GM19351 (cell line): ENCODE measurements at regions not wholly inside any gene's neighbourhood (a gene's known extent, or its start where the extent isn't known, plus 50 kb on each side); places are given as distances from the start of the nearest gene placed in this dataset.

ENCODE experiments used
- ATAC-seq: cut with Tn5 transposase; IDR thresholded peaks from one replicate; pipeline ENCODE4 v1.9.1; 2021; ENCODE audit warnings: mild to moderate bottlenecking, moderate library complexity; ENCODE audit not compliant: unreplicated experiment

GRCh38 chr21:41596241-41596925, 88.4 kb upstream of the TMPRSS2 start:
- ATAC-seq = no peak

DNA sequence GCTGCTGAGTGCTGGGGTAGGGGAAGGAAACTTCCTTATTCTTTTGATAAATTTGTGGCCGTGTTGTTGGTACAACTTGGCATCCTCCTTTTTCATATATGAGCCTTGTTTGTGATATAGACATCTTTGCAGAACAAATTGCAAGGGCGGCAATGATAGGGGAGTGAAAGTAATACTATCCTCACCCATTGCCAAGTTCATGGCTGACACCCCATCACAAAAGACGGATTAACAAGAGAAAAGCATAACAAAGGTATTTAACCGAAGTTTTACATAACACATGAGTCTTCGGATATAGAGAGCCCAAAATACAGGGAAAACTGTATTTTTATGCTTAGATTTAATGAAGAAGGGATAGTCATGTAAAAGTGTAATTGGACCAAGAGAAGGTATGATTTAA, 86.3 kb upstream of the TMPRSS2 start:
- no peak for ATAC-seq

DNA sequence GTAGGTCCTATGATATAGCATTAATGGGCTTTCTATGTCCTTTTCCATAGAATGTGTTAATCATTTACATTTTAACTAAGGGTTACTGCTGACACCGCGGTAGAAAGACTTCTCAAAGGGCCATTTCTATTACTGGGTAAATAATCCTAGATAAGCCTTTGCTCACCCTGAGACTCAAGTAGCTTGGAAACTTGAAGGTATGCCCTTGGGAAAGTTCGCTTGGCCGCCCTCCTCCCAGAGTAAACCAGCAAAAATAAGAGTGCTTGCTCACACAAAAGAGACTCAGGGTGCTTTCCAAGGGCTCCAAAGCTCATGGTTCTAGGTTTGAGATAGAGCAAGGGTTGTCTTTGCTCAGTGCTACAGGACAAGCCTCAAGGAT, 85.8 kb upstream of the TMPRSS2 start:
- ATAC-seq = no peak

DNA sequence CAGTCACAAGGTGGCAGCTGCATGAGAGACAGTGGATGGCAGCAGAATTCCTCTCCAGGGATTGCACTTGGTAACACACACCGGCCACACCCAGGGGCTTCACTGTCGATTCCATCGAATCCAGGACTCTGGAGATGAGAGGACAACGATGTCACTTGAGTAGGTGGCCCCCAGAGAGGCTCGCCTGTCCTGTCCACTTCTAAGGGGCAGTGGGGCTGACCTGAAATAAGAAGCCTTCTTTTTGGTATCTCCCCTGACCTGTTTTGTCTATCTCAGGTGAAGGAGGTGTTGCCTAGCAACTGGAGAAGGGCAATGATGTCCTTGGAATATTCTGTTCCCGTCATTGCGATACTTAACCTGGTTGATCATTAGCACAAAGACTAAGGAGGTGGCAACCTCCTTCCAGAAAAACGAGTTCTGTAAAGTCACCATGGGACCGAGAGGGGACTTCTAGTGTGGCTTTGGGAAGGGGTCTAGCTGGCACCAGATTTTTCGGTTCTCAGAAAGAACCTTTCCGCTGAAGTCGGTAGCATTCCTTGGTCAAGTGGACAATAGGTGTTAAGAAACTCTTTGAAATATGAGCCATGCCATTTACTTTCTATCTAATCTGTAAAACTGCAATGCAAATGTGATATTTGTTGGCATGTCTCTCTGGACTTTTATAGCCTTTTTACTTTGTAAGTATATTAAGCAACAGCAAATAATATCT, 85.2 kb upstream of the TMPRSS2 start:
- ATAC-seq = no peak

- no peak for ATAC-seq
These were observed 81.7 kb upstream of the TMPRSS2 start for GRCh38 chr21:41589620-41590175.

GRCh38 chr21:41589131-41589530, 81.2 kb upstream of the TMPRSS2 start:
- ATAC-seq = no peak

GRCh38 chr21:41585199-41585994, 77.4 kb upstream of the TMPRSS2 start:
- ATAC-seq = no peak

GRCh38 chr21:41584603-41585176, 76.7 kb upstream of the TMPRSS2 start:
- ATAC-seq = no peak

GRCh38 chr21:41583274-41583790, 75.4 kb upstream of the TMPRSS2 start:
- no peak for ATAC-seq

DNA sequence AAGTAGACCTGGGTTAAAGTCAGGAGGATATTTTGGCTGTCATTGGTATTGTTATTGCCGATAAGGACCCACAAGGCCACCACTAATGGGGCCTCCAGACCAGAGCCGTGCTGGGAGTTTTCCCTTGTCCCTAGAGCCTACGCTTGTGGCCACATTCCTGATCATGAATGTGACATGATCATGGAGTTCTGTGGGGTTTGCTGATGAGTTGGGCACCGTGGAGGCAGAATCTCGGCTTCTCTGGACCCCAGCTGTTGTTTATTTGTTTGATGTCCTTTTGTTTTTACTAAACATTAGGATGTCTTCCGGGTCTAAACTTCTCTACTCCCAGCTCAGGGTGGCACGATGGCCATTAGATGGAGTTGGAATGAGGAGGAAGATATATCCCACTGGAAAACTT, 74.9 kb upstream of the TMPRSS2 start:
- no peak for ATAC-seq

GRCh38 chr21:41582298-41582840, 74.4 kb upstream of the TMPRSS2 start:
- no peak for ATAC-seq

DNA sequence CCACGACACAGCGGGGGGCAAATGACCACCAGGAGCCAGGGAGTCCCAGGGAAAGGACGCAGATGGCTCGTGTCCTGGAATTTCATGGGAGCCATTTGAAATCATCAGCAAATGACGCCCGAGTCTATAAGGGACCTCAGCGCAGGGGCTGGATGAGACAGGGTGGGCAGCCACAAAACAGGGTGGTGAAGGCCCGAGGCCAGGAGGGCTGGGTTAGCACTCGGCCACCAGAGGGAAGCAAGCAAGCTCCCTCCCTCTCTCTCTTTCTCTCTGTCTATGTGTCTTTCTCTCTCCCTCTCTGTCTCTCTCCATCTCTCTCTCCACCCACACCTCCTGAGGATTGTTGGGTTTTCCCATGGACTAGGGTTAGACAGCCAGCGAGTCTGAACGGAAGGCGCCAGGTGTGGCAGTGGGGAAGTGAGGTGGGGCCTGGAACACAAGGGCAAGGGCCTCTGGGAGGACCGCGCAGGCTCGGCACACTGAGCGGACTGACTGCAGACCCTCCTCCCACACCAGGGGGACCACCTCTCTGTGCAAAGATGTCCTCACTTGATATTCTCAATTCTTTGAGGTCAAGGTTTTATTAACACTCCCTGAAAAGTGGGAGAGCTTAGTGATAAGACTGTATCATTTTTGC, 73.8 kb upstream of the TMPRSS2 start:
- ATAC-seq = no peak

DNA sequence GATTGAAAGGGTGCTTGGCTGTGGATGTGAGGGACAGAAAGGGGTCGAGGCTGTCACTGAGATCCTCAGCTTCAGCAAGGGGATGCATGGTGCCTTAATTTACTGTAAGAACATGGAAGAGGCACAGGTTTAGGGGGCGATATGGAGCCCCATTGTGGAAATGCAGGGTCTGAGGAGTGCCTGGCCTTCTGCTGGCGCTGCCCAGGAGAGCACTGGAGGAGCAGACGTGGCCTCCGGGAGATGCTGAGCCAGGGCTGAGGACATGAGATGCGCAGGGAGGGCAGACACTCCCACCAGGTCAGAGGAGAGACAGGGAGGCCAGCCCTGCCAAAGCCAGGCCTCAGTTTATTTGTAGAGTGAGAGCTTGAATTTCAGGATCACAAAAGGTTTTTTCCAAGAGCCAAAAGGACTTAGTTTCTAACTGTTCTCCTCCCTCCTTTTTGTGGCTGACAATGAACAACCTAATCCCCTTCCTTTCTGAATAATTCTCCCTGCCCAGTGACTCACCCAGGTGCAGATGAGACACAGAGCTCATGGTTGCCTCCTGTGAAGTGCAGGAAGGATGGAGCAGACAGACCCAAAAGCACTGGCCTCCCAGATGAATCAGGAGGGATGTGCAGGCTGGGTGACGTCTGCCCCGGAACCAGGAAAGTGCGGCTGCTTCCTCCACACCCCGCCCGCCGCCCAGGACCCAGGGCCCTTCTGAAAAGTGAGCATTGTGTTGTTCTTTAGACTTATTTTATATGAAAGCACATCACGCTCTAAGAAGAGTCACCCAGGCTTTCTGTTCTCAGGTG, 73.0 kb upstream of the TMPRSS2 start:
- no peak for ATAC-seq

- ATAC-seq = no peak
These were observed 71.7 kb upstream of the TMPRSS2 start for GRCh38 chr21:41579692-41580091.

GRCh38 chr21:41578716-41579115, 70.8 kb upstream of the TMPRSS2 start:
- ATAC-seq = no peak

- ATAC-seq = no peak
These were observed 70.1 kb upstream of the TMPRSS2 start for GRCh38 chr21:41578083-41578482.

DNA sequence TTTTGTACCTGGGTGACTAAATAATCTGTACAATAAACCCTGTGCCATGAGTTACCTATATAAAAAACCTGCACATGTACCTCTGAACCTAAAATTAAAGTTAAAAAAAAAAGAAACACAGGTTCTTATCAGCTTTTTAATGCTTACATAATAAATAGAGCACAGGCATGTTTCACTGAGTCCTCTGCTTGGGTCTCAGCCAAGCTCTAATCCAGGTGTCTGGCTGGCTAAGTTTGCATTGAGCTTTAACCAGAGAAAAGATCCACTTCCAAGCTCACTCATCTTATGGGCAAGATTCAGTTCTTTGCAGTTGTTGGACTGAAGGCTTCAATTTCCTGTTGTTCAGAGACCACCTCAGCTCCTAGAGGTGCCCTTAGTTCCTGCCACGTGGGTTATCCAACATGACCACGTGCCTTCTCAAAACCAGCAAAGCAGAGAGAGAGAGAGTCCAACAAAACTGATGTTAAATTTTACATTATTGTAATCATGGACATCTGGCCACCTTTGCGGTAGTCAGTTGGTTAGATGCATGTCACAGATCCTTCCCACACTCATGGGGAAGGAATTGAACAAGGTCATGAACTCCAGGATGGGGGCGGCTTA, 68.2 kb upstream of the TMPRSS2 start:
- ATAC-seq = no peak

GRCh38 chr21:41573902-41574690, 66.1 kb upstream of the TMPRSS2 start:
- no peak for ATAC-seq
